Fibroblast of lung (primary cell): ENCODE measurements at regions not wholly inside any gene's neighbourhood (a gene's known extent, or its start where the extent isn't known, plus 50 kb on each side); places are given as distances from the start of the nearest gene placed in this dataset.

Experiments used
- DNase-seq, 2 donors: peaks; one replicate each; pipeline versions ENCODE4 v3.0.0 to v3.0.0-alpha.2; 2010; ENCODE audit warnings: low read depth in 2 of 2
- H2AFZ ChIP-seq: 2 replicates; pipeline ENCODE4 v1.5.1; 2012; ENCODE audit warnings: low read length, control low read depth, inconsistent platforms
- H3K27ac ChIP-seq: 2 replicates; pipeline ENCODE4 v1.5.1; 2011; ENCODE audit warnings: low read length, control low read depth; ENCODE audit not compliant: insufficient read depth
- H3K27me3 ChIP-seq: 2 replicates; pipeline ENCODE4 v1.5.1; 2011; ENCODE audit warnings: mild to moderate bottlenecking, low read length; ENCODE audit not compliant: control insufficient read depth, insufficient read depth
- H3K36me3 ChIP-seq: 2 replicates; pipeline ENCODE4 v1.5.1; 2011; ENCODE audit warnings: low read length; ENCODE audit not compliant: control insufficient read depth, insufficient read depth
- H3K4me1 ChIP-seq: 2 replicates; pipeline ENCODE4 v1.5.1; 2011; ENCODE audit warnings: low read length; ENCODE audit not compliant: control insufficient read depth, insufficient read depth; ENCODE audit errors: extremely low read depth
- H3K4me2 ChIP-seq: 2 replicates; pipeline ENCODE4 v1.5.1; 2011; ENCODE audit warnings: low read length, control low read depth; ENCODE audit not compliant: insufficient read depth; ENCODE audit errors: extremely low read depth
- H3K4me3 ChIP-seq, 4 experiments: fragments of 200-600 bp in 1 of 4; sonication (generic) in 1 of 4; replicated peaks in 1 of 4; 2 replicates each; pipeline ENCODE4 v1.5.1; 2011 to 2016; ENCODE audit warnings: low read length in 4 of 4, low read depth in 3 of 4, mild to moderate bottlenecking in 3 of 4, control low read depth in 2 of 4, inconsistent platforms in 1 of 4, mixed read lengths in 1 of 4; ENCODE audit not compliant: insufficient read depth in 1 of 4; ENCODE audit errors: control extremely low read depth in 1 of 4
- H3K79me2 ChIP-seq: 2 replicates; pipeline ENCODE4 v1.5.1; 2012; ENCODE audit warnings: mild to moderate bottlenecking, low read length, inconsistent platforms; ENCODE audit not compliant: control insufficient read depth, insufficient read depth
- H3K9ac ChIP-seq: 2 replicates; pipeline ENCODE4 v1.5.1; 2011; ENCODE audit warnings: mild to moderate bottlenecking, low read length, control low read depth; ENCODE audit not compliant: insufficient read depth
- H3K9me3 ChIP-seq: 2 replicates; pipeline ENCODE4 v1.5.1; 2012; ENCODE audit warnings: low read depth, low read length; ENCODE audit not compliant: control insufficient read depth, insufficient read depth
- H4K20me1 ChIP-seq: 2 replicates; pipeline ENCODE4 v1.5.1; 2011; ENCODE audit warnings: low read length; ENCODE audit not compliant: control insufficient read depth, insufficient read depth; ENCODE audit errors: extremely low read depth
- EZH2 ChIP-seq: IDR thresholded peaks from 2 replicates; pipeline ENCODE4 v1.5.1; 2012; ENCODE audit warnings: low read length, control low read depth, mild to moderate bottlenecking; ENCODE audit errors: missing control alignments
- TF ChIP-seq, protein P1 (sequence below), 2 donors: IDR thresholded peaks in 1 of 2; conservative IDR thresholded peaks in 1 of 2; 1 replicate in 1 of 2; 2 replicates in 1 of 2; pipeline ENCODE4 v1.5.1; 2011 to 2012; ENCODE audit warnings: low read length in 2 of 2, control low read depth in 1 of 2, inconsistent platforms in 1 of 2, low read depth in 1 of 2, mild to moderate bottlenecking in 1 of 2

GRCh38 chr4:81352446-81352835, 119.3 kb downstream of the RASGEF1B start:
- Histone ChIP-seq H3K27ac (no peak overlapping the region), H3K36me3 (no peaks in the 10 kb centered on the region), H4K20me1 (no peaks in the 10 kb centered on the region), H3K27me3 (no peaks in the 10 kb centered on the region), H3K9ac (no peak overlapping the region), H3K9me3 (no peaks in the 10 kb centered on the region), H3K4me2 (peak overlapping the region; percentile 20), H2AFZ (no peak overlapping the region), H3K79me2 (no peaks in the 10 kb centered on the region), H3K4me1 (peaks cover 8% of the 10 kb centered on the region), H3K4me3 (no peak overlapping the region)
- peak; percentile 20 to 79 for DNase-seq
- TF ChIP-seq EZH2: no peak
- TF ChIP-seq, protein P1, sequence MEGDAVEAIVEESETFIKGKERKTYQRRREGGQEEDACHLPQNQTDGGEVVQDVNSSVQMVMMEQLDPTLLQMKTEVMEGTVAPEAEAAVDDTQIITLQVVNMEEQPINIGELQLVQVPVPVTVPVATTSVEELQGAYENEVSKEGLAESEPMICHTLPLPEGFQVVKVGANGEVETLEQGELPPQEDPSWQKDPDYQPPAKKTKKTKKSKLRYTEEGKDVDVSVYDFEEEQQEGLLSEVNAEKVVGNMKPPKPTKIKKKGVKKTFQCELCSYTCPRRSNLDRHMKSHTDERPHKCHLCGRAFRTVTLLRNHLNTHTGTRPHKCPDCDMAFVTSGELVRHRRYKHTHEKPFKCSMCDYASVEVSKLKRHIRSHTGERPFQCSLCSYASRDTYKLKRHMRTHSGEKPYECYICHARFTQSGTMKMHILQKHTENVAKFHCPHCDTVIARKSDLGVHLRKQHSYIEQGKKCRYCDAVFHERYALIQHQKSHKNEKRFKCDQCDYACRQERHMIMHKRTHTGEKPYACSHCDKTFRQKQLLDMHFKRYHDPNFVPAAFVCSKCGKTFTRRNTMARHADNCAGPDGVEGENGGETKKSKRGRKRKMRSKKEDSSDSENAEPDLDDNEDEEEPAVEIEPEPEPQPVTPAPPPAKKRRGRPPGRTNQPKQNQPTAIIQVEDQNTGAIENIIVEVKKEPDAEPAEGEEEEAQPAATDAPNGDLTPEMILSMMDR (conservative IDR thresholded peaks at IDR 0.05 in 1 of 2, IDR thresholded peaks at IDR 0.05 in 1 of 2; ENCODE audit: low read depth in 1 of 2, low read length in 2 of 2): no peak

GRCh38 chr4:81351654-81352445, 119.9 kb downstream of the RASGEF1B start:
- Histone ChIP-seq H3K27ac (no peak overlapping the region), H3K9ac (no peak overlapping the region), H2AFZ (no peak overlapping the region), H3K79me2 (no peaks in the 10 kb centered on the region), H3K9me3 (no peaks in the 10 kb centered on the region), H3K4me3 (no peak overlapping the region), H3K4me1 (peaks cover 8% of the 10 kb centered on the region), H3K27me3 (no peaks in the 10 kb centered on the region), H3K4me2 (no peak overlapping the region), H4K20me1 (no peaks in the 10 kb centered on the region), H3K36me3 (no peaks in the 10 kb centered on the region)
- TF ChIP-seq EZH2: no peak
- TF ChIP-seq, protein P1 (conservative IDR thresholded peaks at IDR 0.05 in 1 of 2, IDR thresholded peaks at IDR 0.05 in 1 of 2; ENCODE audit: low read depth in 1 of 2, low read length in 2 of 2): peak; percentile 93
- DNase-seq: peak; percentile 53 to 90

DNA sequence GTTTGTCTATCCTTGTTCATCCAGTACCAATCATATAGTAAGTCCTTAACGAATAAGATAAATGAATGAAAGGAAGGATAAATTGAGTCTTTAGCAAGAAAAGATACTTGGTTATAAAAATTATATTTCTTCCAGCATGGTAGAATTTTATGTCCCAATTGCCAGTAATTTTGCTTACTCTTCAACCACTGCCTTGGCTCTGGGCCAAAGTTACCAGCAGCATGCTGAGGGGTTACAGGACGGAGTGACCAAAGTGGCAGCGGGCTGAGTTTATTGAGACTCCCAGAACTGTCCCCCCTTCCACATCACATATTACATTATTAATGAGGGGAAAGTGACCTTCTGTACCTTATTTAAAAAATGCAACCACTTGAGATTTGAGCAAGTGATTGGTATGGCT, 121.7 kb downstream of the RASGEF1B start:
- Histone ChIP-seq H3K9me3 (no peaks in the 10 kb centered on the region), H3K9ac (no peak overlapping the region), H3K4me3 (no peak overlapping the region), H3K79me2 (no peaks in the 10 kb centered on the region), H4K20me1 (no peaks in the 10 kb centered on the region), H3K36me3 (no peaks in the 10 kb centered on the region), H2AFZ (no peak overlapping the region), H3K4me1 (peaks cover 8% of the 10 kb centered on the region), H3K4me2 (no peak overlapping the region), H3K27ac (no peak overlapping the region), H3K27me3 (no peaks in the 10 kb centered on the region)
- TF ChIP-seq, protein P1 (conservative IDR thresholded peaks at IDR 0.05 in 1 of 2, IDR thresholded peaks at IDR 0.05 in 1 of 2; ENCODE audit: low read depth in 1 of 2, low read length in 2 of 2): no peak
- no peak for TF ChIP-seq EZH2
- DNase-seq: no peak
